ENCODE measurements at regions not wholly inside any gene's neighbourhood (a gene's known extent, or its start where the extent isn't known, plus 50 kb on each side); places are given as distances from the start of the nearest gene placed in this dataset.
A peak's percentile ranks its signal among the peaks of the same experiment; 100 is the strongest.

GRCh38 chr18:41845563-41845962, 109.5 kb upstream of the PIK3C3 start:
- no peak for DNase-seq (ENCODE audit: extremely low read depth in 1 of 11, low read depth in 9 of 11, low spot score in 4 of 11)

- DNase-seq (ENCODE audit: extremely low read depth in 1 of 11, low read depth in 9 of 11, low spot score in 4 of 11): no peak
Measured at GRCh38 chr18:41842886-41843285, 112.1 kb upstream of the PIK3C3 start.

- no peak for DNase-seq (ENCODE audit: extremely low read depth in 1 of 11, low read depth in 9 of 11, low spot score in 4 of 11)
Measured at GRCh38 chr18:41829647-41830516, 125.2 kb upstream of the PIK3C3 start.

GRCh38 chr18:41828137-41828536, 126.9 kb upstream of the PIK3C3 start:
- DNase-seq (ENCODE audit: extremely low read depth in 1 of 11, low read depth in 9 of 11, low spot score in 4 of 11): peak in 2 of 11 donors; percentile 5 to 16

GRCh38 chr18:41820784-41821183, 134.2 kb upstream of the PIK3C3 start:
- no peak for DNase-seq (ENCODE audit: extremely low read depth in 1 of 11, low read depth in 9 of 11, low spot score in 4 of 11)

- no peak for DNase-seq (ENCODE audit: extremely low read depth in 1 of 11, low read depth in 9 of 11, low spot score in 4 of 11)
Measured at GRCh38 chr18:41818381-41819355, 136.4 kb upstream of the PIK3C3 start.

GRCh38 chr18:41814651-41815050, 140.4 kb upstream of the PIK3C3 start:
- no peak for DNase-seq (ENCODE audit: extremely low read depth in 1 of 11, low read depth in 9 of 11, low spot score in 4 of 11)

- DNase-seq (ENCODE audit: extremely low read depth in 1 of 11, low read depth in 9 of 11, low spot score in 4 of 11): no peak
Measured at GRCh38 chr18:41809652-41810051, 145.4 kb upstream of the PIK3C3 start.

- DNase-seq (ENCODE audit: extremely low read depth in 1 of 11, low read depth in 9 of 11, low spot score in 4 of 11): no peak
Measured at GRCh38 chr18:41805341-41805740, 149.7 kb upstream of the PIK3C3 start.

GRCh38 chr18:41798879-41799278, 156.2 kb upstream of the PIK3C3 start:
- no peak for DNase-seq (ENCODE audit: extremely low read depth in 1 of 11, low read depth in 9 of 11, low spot score in 4 of 11)

GRCh38 chr18:41790687-41791086, 164.3 kb upstream of the PIK3C3 start:
- no peak for DNase-seq (ENCODE audit: extremely low read depth in 1 of 11, low read depth in 9 of 11, low spot score in 4 of 11)

GRCh38 chr18:41789001-41789400, 166.0 kb upstream of the PIK3C3 start:
- DNase-seq (ENCODE audit: extremely low read depth in 1 of 11, low read depth in 9 of 11, low spot score in 4 of 11): no peak

GRCh38 chr18:41783879-41784278, 171.2 kb upstream of the PIK3C3 start:
- no peak for DNase-seq (ENCODE audit: extremely low read depth in 1 of 11, low read depth in 9 of 11, low spot score in 4 of 11)

- no peak for DNase-seq (ENCODE audit: extremely low read depth in 1 of 11, low read depth in 9 of 11, low spot score in 4 of 11)
Measured at GRCh38 chr18:41783065-41783818, 171.8 kb upstream of the PIK3C3 start.

- DNase-seq (ENCODE audit: extremely low read depth in 1 of 11, low read depth in 9 of 11, low spot score in 4 of 11): peak in 3 of 11 donors; percentile 9 to 28 (median 23)
Measured at GRCh38 chr18:41771973-41772372, 183.1 kb upstream of the PIK3C3 start.

- no peak for DNase-seq (ENCODE audit: extremely low read depth in 1 of 11, low read depth in 9 of 11, low spot score in 4 of 11)
Measured at GRCh38 chr18:41769265-41769664, 185.8 kb upstream of the PIK3C3 start.

- no peak for DNase-seq (ENCODE audit: extremely low read depth in 1 of 11, low read depth in 9 of 11, low spot score in 4 of 11)
Measured at GRCh38 chr18:41768467-41768866, 186.6 kb upstream of the PIK3C3 start.

- DNase-seq (ENCODE audit: extremely low read depth in 1 of 11, low read depth in 9 of 11, low spot score in 4 of 11): no peak
Measured at GRCh38 chr18:41767960-41768359, 187.1 kb upstream of the PIK3C3 start.

GRCh38 chr18:41765460-41765859, 189.6 kb upstream of the PIK3C3 start:
- DNase-seq (ENCODE audit: extremely low read depth in 1 of 11, low read depth in 9 of 11, low spot score in 4 of 11): no peak
